Panc1 (cell line): ENCODE measurements at regions not wholly inside any gene's neighbourhood (a gene's known extent, or its start where the extent isn't known, plus 50 kb on each side); places are given as distances from the start of the nearest gene placed in this dataset.

Source experiments
- ATAC-seq: fragments of 200-7000 bp; cut with Tn5 transposase; 2 replicates; pipeline ENCODE4 v1.9.1; 2020; ENCODE audit warnings: mild to moderate bottlenecking, moderate library complexity
- BruUV-seq: library from RNA; stranded (reverse); fragments of 400-500 nt; replicated peaks from 2 replicates; lab custom pipeline; 2021; lab: Mats Ljungman, UMichigan
- CTCF ChIA-PET: fragments of 300-600 bp; sonication (Branson Sonifier 250); formaldehyde crosslinking; loops from one replicate; lab custom pipeline; 2022; ENCODE audit warnings: antibody characterized with exemption; lab: Charles Lee
- POLR2A ChIA-PET: fragments of 300-600 bp; sonication (Branson Sonifier 250); formaldehyde crosslinking; loops from one replicate; lab custom pipeline; 2022; ENCODE audit warnings: antibody characterized with exemption; lab: Charles Lee
- DNase-seq: peaks from one replicate; pipeline ENCODE4 v3.0.0-alpha.2; 2010; ENCODE audit warnings: low read depth, low spot score
- H3K27ac ChIP-seq: 2 replicates; pipeline ENCODE4 v1.5.1; 2011; ENCODE audit warnings: mild to moderate bottlenecking, low read length, inconsistent platforms
- H3K27me3 ChIP-seq: fragments of 200-500 bp; sonication (Bioruptor generic); 2 replicates; pipeline ENCODE4 v1.6.0; 2014; ENCODE audit warnings: low read length, inconsistent platforms; ENCODE audit not compliant: control insufficient read depth, insufficient read depth
- H3K36me3 ChIP-seq: fragments of 200-500 bp; sonication (Bioruptor generic); 2 replicates; pipeline ENCODE4 v1.5.1; 2014; ENCODE audit warnings: inconsistent platforms, mild to moderate bottlenecking, low read length, moderate library complexity; ENCODE audit not compliant: control insufficient read depth, insufficient read depth
- H3K4me1 ChIP-seq: 2 replicates; pipeline ENCODE4 v1.5.1; 2011; ENCODE audit warnings: inconsistent platforms, mild to moderate bottlenecking, low read length, moderate library complexity; ENCODE audit not compliant: control insufficient read depth, insufficient read depth
- H3K4me3 ChIP-seq, 2 experiments: 2 replicates each; pipeline ENCODE4 v1.5.1; 2011 to 2012; ENCODE audit warnings: low read depth in 2 of 2, low read length in 2 of 2, mild to moderate bottlenecking in 2 of 2, inconsistent platforms in 1 of 2, moderate library complexity in 1 of 2
- H3K9me3 ChIP-seq: fragments of 200-500 bp; sonication (Bioruptor generic); 2 replicates; pipeline ENCODE4 v1.5.1; 2014; ENCODE audit warnings: low read depth, mild to moderate bottlenecking, inconsistent platforms, low read length, moderate library complexity; ENCODE audit not compliant: control insufficient read depth, insufficient read depth
- POLR2AphosphoS5 ChIP-seq: IDR thresholded peaks from 2 replicates; pipeline ENCODE4 v1.6.1; 2012; ENCODE audit warnings: mild to moderate bottlenecking, low read depth, low read length, moderate library complexity
- SIN3A ChIP-seq: IDR thresholded peaks from 2 replicates; pipeline ENCODE4 v1.6.1; 2012; ENCODE audit warnings: low read depth, mild to moderate bottlenecking, low read length, moderate library complexity, borderline replicate concordance; ENCODE audit not compliant: insufficient read depth
- TCF7L2 ChIP-seq: IDR thresholded peaks from 2 replicates; pipeline ENCODE4 v1.6.1; 2011; ENCODE audit warnings: mild to moderate bottlenecking, low read depth, low read length, inconsistent platforms
- in situ Hi-C: cut with HindIII; loops from 2 replicates; pipeline ENCODE4 v1.10.0; 2016; ENCODE audit warnings: low sequenced_read_pairs, low pct_unique_long_range_greater_than_20kb
- intact Hi-C: fragments of 100-400 bp; cut with micrococcal nuclease; formaldehyde crosslinking; loops from one replicate; pipeline ENCODE4 v1.10.0; 2022; ENCODE audit not compliant: unreplicated experiment
- TF ChIP-seq, protein P1 (sequence below): fragments of 450-650 bp; IDR thresholded peaks from 2 replicates; pipeline ENCODE4 v1.5.1; 2017; ENCODE audit warnings: mild to moderate bottlenecking
- TF ChIP-seq, protein P2 (sequence below), 2 experiments: IDR thresholded peaks; 2 replicates each; pipeline ENCODE4 v1.6.1; 2011 to 2012; ENCODE audit warnings: low read depth in 2 of 2, control low read depth in 1 of 2, low read length in 1 of 2, mild to moderate bottlenecking in 1 of 2, moderate library complexity in 1 of 2; ENCODE audit not compliant: insufficient read depth in 1 of 2

GRCh38 chr21:16347223-16347622 lies 617.4 kb downstream of the USP25 start:
- in situ Hi-C loops (no loop called here), intact Hi-C loops (no loop called here)
- Histone ChIP-seq H3K9me3 (no peaks in the 10 kb centered on the region), H3K27me3 (no peaks in the 10 kb centered on the region), H3K4me1 (no peaks in the 10 kb centered on the region), H3K4me3 (no peak overlapping the region), H3K27ac (no peak overlapping the region), H3K36me3 (no peaks in the 10 kb centered on the region)
- TF ChIP-seq SIN3A (no peak), POLR2AphosphoS5 (no peak), TCF7L2 (no peak)
- TF ChIP-seq, protein P1, sequence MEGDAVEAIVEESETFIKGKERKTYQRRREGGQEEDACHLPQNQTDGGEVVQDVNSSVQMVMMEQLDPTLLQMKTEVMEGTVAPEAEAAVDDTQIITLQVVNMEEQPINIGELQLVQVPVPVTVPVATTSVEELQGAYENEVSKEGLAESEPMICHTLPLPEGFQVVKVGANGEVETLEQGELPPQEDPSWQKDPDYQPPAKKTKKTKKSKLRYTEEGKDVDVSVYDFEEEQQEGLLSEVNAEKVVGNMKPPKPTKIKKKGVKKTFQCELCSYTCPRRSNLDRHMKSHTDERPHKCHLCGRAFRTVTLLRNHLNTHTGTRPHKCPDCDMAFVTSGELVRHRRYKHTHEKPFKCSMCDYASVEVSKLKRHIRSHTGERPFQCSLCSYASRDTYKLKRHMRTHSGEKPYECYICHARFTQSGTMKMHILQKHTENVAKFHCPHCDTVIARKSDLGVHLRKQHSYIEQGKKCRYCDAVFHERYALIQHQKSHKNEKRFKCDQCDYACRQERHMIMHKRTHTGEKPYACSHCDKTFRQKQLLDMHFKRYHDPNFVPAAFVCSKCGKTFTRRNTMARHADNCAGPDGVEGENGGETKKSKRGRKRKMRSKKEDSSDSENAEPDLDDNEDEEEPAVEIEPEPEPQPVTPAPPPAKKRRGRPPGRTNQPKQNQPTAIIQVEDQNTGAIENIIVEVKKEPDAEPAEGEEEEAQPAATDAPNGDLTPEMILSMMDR = no peak
- TF ChIP-seq, protein P2, sequence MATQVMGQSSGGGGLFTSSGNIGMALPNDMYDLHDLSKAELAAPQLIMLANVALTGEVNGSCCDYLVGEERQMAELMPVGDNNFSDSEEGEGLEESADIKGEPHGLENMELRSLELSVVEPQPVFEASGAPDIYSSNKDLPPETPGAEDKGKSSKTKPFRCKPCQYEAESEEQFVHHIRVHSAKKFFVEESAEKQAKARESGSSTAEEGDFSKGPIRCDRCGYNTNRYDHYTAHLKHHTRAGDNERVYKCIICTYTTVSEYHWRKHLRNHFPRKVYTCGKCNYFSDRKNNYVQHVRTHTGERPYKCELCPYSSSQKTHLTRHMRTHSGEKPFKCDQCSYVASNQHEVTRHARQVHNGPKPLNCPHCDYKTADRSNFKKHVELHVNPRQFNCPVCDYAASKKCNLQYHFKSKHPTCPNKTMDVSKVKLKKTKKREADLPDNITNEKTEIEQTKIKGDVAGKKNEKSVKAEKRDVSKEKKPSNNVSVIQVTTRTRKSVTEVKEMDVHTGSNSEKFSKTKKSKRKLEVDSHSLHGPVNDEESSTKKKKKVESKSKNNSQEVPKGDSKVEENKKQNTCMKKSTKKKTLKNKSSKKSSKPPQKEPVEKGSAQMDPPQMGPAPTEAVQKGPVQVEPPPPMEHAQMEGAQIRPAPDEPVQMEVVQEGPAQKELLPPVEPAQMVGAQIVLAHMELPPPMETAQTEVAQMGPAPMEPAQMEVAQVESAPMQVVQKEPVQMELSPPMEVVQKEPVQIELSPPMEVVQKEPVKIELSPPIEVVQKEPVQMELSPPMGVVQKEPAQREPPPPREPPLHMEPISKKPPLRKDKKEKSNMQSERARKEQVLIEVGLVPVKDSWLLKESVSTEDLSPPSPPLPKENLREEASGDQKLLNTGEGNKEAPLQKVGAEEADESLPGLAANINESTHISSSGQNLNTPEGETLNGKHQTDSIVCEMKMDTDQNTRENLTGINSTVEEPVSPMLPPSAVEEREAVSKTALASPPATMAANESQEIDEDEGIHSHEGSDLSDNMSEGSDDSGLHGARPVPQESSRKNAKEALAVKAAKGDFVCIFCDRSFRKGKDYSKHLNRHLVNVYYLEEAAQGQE (IDR thresholded peaks at IDR 0.05; ENCODE audit: insufficient read depth in 1 of 2, low read depth in 2 of 2, low read length in 1 of 2) = no peak
- CTCF ChIA-PET = no interaction called here
- ATAC-seq = no peak
- DNase-seq = no peak
- POLR2A ChIA-PET = no interaction called here
- BruUV-seq = no TSS peak

GRCh38 chr21:16353764-16354163 lies 624.0 kb downstream of the USP25 start:
- DNase-seq (no peak), ATAC-seq (no peak)
- intact Hi-C loops = no loop called here
- TF ChIP-seq, protein P2 (IDR thresholded peaks at IDR 0.05; ENCODE audit: insufficient read depth in 1 of 2, low read depth in 2 of 2, low read length in 1 of 2) = no peak
- TF ChIP-seq SIN3A (no peak), TCF7L2 (no peak), POLR2AphosphoS5 (no peak)
- TF ChIP-seq, protein P1 = no peak
- Histone ChIP-seq H3K36me3 (no peaks in the 10 kb centered on the region), H3K4me1 (no peaks in the 10 kb centered on the region), H3K27ac (no peak overlapping the region), H3K27me3 (no peaks in the 10 kb centered on the region), H3K9me3 (no peaks in the 10 kb centered on the region), H3K4me3 (no peak overlapping the region)
- no TSS peak for BruUV-seq
- in situ Hi-C loops = no loop called here
- ChIA-PET CTCF (no interaction called here), POLR2A (no interaction called here)
